Testis (tissue), 2 donors: ENCODE measurements at regions not wholly inside any gene's neighbourhood (a gene's known extent, or its start where the extent isn't known, plus 50 kb on each side); places are given as distances from the start of the nearest gene placed in this dataset.

Source experiments
- DNase-seq: peaks from one replicate; pipeline ENCODE4 v3.0.0-alpha.2; 2019
- H3K27ac ChIP-seq, 2 donors: fragments of 200-600 bp; sonication (generic); one replicate each; pipeline ENCODE4 v1.5.1; 2019
- H3K27me3 ChIP-seq: fragments of 200-600 bp; sonication (generic); one replicate; pipeline ENCODE4 v1.5.1; 2019
- H3K36me3 ChIP-seq: fragments of 200-600 bp; sonication (generic); one replicate; pipeline ENCODE4 v1.5.1; 2017; ENCODE audit warnings: low read depth; ENCODE audit errors: missing control alignments
- H3K4me1 ChIP-seq: fragments of 200-600 bp; sonication (generic); one replicate; pipeline ENCODE4 v1.5.1; 2019
- H3K4me3 ChIP-seq, 2 donors: fragments of 200-600 bp; sonication (generic); one replicate each; pipeline ENCODE4 v1.5.1; 2017 to 2019
- H3K9me3 ChIP-seq: fragments of 200-600 bp; sonication (generic); one replicate; pipeline ENCODE4 v1.5.1; 2017
- POLR2A ChIP-seq: fragments of 450-650 bp; IDR thresholded peaks from one replicate; pipeline ENCODE4 v1.6.1; 2017; ENCODE audit warnings: antibody characterized with exemption, mild to moderate bottlenecking, moderate library complexity
- WGBS, 2 donors: methylation state at CpG; one replicate each; pipeline ENCODE4 v1.1.5; 2018; 5-methylcytosine and 5-hydroxymethylcytosine counted together
- intact Hi-C: fragments of 100-400 bp; cut with DNase I; formaldehyde crosslinking; loops from one replicate; pipeline ENCODE4 v1.15.1; 2023; ENCODE audit warnings: low total_unique reads
- TF ChIP-seq, protein P1 (sequence below), 3 experiments: fragments of 450-650 bp in 2 of 3; fragments of 200-600 bp in 1 of 3; sonication (generic) in 1 of 3; IDR thresholded peaks; one replicate each; pipeline ENCODE4 v1.5.1; 2016 to 2019; ENCODE audit warnings: antibody characterized with exemption in 3 of 3, mild to moderate bottlenecking in 2 of 3, moderate library complexity in 1 of 3

DNA sequence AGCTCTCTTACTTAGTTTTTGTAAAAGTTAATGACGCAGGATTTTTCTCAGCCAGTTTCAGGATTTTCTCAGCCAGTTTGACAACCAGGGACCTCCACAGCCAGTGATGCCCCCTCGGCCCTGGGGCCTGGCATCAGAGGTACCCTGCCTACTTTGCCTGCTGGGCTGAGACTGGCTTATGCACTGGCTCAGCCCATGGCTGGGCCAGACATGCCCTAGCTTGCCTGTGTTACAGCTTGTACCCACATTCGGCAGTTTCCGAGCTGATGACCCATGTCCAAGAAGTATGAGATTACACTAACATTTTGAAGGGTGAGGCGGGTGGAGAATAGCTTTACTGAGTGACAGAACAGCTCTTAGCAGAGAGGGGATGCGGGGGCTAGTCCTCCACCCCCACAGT is 406.1 kb upstream of the HSF2 start:
- no peaks in the 10 kb centered on the region for H3K27me3 ChIP-seq
- no peak for DNase-seq
- H3K27ac ChIP-seq = no peak overlapping the region
- H3K4me1 ChIP-seq = no peaks in the 10 kb centered on the region
- WGBS, 2 donors = 78 to 79% methylated on average over 4 to 6 of the region's 6 CpGs
- H3K4me3 ChIP-seq = no peak overlapping the region
- intact Hi-C loops = no loop called here
- H3K36me3 ChIP-seq = no peaks in the 10 kb centered on the region
- no peaks in the 10 kb centered on the region for H3K9me3 ChIP-seq
- TF ChIP-seq, protein P1, sequence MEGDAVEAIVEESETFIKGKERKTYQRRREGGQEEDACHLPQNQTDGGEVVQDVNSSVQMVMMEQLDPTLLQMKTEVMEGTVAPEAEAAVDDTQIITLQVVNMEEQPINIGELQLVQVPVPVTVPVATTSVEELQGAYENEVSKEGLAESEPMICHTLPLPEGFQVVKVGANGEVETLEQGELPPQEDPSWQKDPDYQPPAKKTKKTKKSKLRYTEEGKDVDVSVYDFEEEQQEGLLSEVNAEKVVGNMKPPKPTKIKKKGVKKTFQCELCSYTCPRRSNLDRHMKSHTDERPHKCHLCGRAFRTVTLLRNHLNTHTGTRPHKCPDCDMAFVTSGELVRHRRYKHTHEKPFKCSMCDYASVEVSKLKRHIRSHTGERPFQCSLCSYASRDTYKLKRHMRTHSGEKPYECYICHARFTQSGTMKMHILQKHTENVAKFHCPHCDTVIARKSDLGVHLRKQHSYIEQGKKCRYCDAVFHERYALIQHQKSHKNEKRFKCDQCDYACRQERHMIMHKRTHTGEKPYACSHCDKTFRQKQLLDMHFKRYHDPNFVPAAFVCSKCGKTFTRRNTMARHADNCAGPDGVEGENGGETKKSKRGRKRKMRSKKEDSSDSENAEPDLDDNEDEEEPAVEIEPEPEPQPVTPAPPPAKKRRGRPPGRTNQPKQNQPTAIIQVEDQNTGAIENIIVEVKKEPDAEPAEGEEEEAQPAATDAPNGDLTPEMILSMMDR (IDR thresholded peaks at IDR 0.05) = no peak
- TF ChIP-seq POLR2A = no peak

DNA sequence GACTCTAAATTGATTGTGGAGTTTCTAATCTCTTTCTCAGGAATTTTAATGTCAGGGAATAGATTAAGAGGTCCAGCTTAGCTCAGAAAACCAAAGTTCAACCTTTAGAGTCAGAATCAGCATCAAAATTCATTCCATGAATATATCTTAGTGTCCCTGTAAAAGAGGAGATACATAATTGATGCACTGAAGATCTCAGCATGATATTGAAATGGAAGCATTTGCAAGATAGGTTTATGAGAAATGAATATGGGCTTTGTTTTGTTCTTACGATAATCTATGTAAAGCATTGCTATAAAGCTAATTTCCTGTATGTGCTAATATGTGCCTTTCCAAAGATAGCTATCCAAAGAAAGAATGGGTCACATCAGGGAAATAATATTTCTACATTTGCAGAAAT is 404.5 kb upstream of the HSF2 start:
- Histone ChIP-seq H3K4me3 (no peak overlapping the region), H3K9me3 (no peaks in the 10 kb centered on the region), H3K4me1 (no peaks in the 10 kb centered on the region), H3K36me3 (no peaks in the 10 kb centered on the region), H3K27ac (no peak overlapping the region), H3K27me3 (no peaks in the 10 kb centered on the region)
- intact Hi-C loops = no loop called here
- no peak for TF ChIP-seq POLR2A
- 41 to 56% methylated on average over 1 of the region's 1 CpG for WGBS, 2 donors
- DNase-seq = no peak

DNA sequence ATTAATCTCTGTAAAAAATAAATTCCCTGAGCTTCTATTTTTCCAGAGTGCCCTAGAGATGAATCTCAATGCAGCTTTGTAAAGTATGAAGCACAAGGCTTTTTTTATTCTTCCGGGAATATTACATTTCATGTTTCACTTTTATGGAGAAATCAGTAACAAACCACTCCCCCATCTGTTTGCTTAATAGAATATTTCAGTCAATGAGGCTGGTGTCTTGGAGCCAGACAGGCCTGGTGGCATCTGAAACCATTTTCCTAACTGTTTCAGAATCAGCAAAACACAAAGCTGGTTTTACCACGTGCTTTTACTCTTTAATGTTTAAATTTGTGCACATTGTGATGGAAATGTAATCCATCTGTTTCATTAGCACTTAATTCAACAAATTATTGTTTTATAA is 400.8 kb upstream of the HSF2 start:
- peak; percentile 15 for DNase-seq
- TF ChIP-seq, protein P1 (IDR thresholded peaks at IDR 0.05) = no peak
- TF ChIP-seq POLR2A = no peak
- WGBS, 2 donors = 47 to 48% methylated on average over 2 of the region's 2 CpGs
- H3K27me3 ChIP-seq = no peaks in the 10 kb centered on the region
- H3K27ac ChIP-seq = no peak overlapping the region
- no peaks in the 10 kb centered on the region for H3K36me3 ChIP-seq
- H3K4me1 ChIP-seq = no peaks in the 10 kb centered on the region
- intact Hi-C loops = no loop called here
- no peak overlapping the region for H3K4me3 ChIP-seq
- no peaks in the 10 kb centered on the region for H3K9me3 ChIP-seq

- DNase-seq = no peak
- TF ChIP-seq, protein P1 (IDR thresholded peaks at IDR 0.05) = no peak
- TF ChIP-seq POLR2A = no peak
- no peaks in the 10 kb centered on the region for H3K4me1 ChIP-seq
- no peaks in the 10 kb centered on the region for H3K9me3 ChIP-seq
- intact Hi-C loops = no loop called here
- no peak overlapping the region for H3K27ac ChIP-seq
- 82 to 89% methylated on average over 6 of the region's 6 CpGs for WGBS, 2 donors
- H3K27me3 ChIP-seq = no peaks in the 10 kb centered on the region
- H3K36me3 ChIP-seq = no peaks in the 10 kb centered on the region
- no peak overlapping the region for H3K4me3 ChIP-seq
Observed at GRCh38 chr6:121999456-122000065, 399.9 kb upstream of the HSF2 start.

- 84 to 86% methylated on average over 3 of the region's 3 CpGs for whole genome bisulfite sequencing, 2 donors
- intact Hi-C loops = no loop called here
Observed at GRCh38 chr6:122005661-122006060, 393.8 kb upstream of the HSF2 start.

More at GRCh38 chr6:122005661-122006060, 393.8 kb upstream of the HSF2 start:
- Histone ChIP-seq H3K9me3 (no peaks in the 10 kb centered on the region), H3K27me3 (no peaks in the 10 kb centered on the region), H3K27ac (no peak overlapping the region), H3K4me3 (no peak overlapping the region), H3K36me3 (no peaks in the 10 kb centered on the region), H3K4me1 (no peaks in the 10 kb centered on the region)
- TF ChIP-seq POLR2A = no peak
- TF ChIP-seq, protein P1 (IDR thresholded peaks at IDR 0.05) = no peak
- DNase-seq = no peak
